ENCODE measurements at regions not wholly inside any gene's neighbourhood (a gene's known extent, or its start where the extent isn't known, plus 50 kb on each side); places are given as distances from the start of the nearest gene placed in this dataset.

GRCh38 chr10:128927497-128928161, 539.4 kb upstream of the MGMT start:
- intact Hi-C loops (cut with DNase I; ENCODE audit: low total_unique reads) = no loop called here
- no peak overlapping the region for H3K4me3 ChIP-seq (ENCODE audit: low read depth, poor library complexity, severe bottlenecking)
- DNase-seq (ENCODE audit: low spot score in 2 of 2) = peak in 1 of 2 donors; percentile 70

GRCh38 chr10:128928231-128928836, 538.7 kb upstream of the MGMT start:
- intact Hi-C loops (cut with DNase I; ENCODE audit: low total_unique reads) = no loop called here
- TF ChIP-seq CTCF (IDR thresholded peaks at IDR 0.05) = no peak
- no peak for TF ChIP-seq POLR2A (IDR thresholded peaks at IDR 0.05)
- 93 to 94% methylated on average over 33 of the region's 33 CpGs for WGBS, 2 donors
- H3K4me3 ChIP-seq (ENCODE audit: low read depth, poor library complexity, severe bottlenecking) = no peak overlapping the region
- peak in 1 of 2 donors; percentile 81 for DNase-seq (ENCODE audit: low spot score in 2 of 2)

More at GRCh38 chr10:128927497-128928161, 539.4 kb upstream of the MGMT start:
- 33 to 37% methylated on average over 18 of the region's 20 CpGs for WGBS, 2 donors
- TF ChIP-seq CTCF (IDR thresholded peaks at IDR 0.05) = no peak
- TF ChIP-seq POLR2A (IDR thresholded peaks at IDR 0.05) = no peak

DNA sequence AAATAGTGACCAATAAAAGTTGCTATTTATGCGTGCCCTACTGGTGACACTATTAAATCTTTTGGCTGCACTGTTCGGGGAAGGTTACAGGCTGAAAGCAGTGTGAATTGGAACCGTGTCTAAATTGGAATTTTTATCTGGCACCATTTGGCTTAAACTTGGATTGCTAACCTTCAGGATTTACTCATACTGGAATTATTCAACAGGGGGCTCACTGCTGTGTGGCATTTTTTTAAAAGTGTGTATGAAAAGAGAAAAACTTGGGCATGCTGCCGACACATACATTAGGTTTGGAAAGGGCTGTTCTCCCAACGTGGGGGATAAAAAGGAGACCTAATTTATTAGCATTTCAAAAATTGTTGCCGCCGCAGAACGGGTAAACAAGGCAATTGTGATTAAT, 537.9 kb upstream of the MGMT start:
- H3K4me3 ChIP-seq (ENCODE audit: low read depth, poor library complexity, severe bottlenecking) = no peak overlapping the region
- TF ChIP-seq POLR2A (IDR thresholded peaks at IDR 0.05) = no peak
- TF ChIP-seq CTCF (IDR thresholded peaks at IDR 0.05) = no peak
- 50 to 51% methylated on average over 8 of the region's 8 CpGs for WGBS, 2 donors
- DNase-seq (ENCODE audit: low spot score in 2 of 2) = peak in 1 of 2 donors; percentile 23
- intact Hi-C loops (cut with DNase I; ENCODE audit: low total_unique reads) = no loop called here

DNA sequence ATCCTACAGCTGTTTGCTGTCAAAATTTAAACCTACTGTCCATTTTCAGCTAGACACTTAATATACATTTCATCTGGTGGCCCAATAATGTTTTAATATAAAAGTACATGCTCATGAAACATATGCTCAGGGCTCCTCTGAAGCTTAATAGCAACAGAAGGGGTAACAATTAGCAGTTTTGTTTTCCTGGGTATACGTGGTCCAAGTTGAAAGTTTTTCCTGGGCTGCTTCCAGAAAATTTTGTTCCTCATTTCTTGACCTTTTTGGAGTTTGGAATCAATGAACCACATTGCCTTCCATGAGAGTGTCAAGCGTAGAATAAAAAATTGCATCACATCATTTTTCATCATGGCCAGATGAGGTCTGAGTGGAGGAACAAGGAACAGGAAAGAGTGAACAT, 537.3 kb upstream of the MGMT start:
- no peak for DNase-seq (ENCODE audit: low spot score in 2 of 2)
- H3K4me3 ChIP-seq (ENCODE audit: low read depth, poor library complexity, severe bottlenecking) = no peak overlapping the region
- 38 to 39% methylated on average over 2 of the region's 2 CpGs for WGBS, 2 donors
- TF ChIP-seq POLR2A (IDR thresholded peaks at IDR 0.05) (no peak), CTCF (IDR thresholded peaks at IDR 0.05) (no peak)
- intact Hi-C loops (cut with DNase I; ENCODE audit: low total_unique reads) = no loop called here

DNA sequence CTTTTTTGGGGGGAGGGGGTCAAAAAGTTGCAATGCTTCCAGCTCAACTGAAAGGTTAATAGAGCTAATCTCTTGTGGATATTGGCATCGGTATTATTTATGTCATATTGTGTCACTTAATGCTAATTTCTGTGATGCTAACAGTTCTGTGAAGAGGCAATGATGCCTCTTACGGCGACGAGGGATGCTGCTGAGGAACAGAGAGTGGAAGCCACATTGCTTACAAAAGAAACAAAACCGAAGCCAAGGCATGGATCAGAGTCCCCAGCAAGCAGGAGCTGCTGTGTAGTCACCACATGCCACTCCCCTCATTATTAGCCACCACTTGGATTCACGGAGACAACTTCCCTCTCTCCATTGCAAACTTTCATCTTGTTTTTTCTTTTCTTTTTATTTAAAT, 536.5 kb upstream of the MGMT start:
- DNase-seq (ENCODE audit: low spot score in 2 of 2) = peak in 1 of 2 donors; percentile 34
- intact Hi-C loops (cut with DNase I; ENCODE audit: low total_unique reads) = no loop called here
- no peak overlapping the region for H3K4me3 ChIP-seq (ENCODE audit: low read depth, poor library complexity, severe bottlenecking)
- no peak for TF ChIP-seq POLR2A (IDR thresholded peaks at IDR 0.05)
- TF ChIP-seq CTCF (IDR thresholded peaks at IDR 0.05) = no peak
- WGBS, 2 donors = 63 to 70% methylated on average over 6 of the region's 6 CpGs

All from lower leg skin (tissue), 4 donors.